H9 (cell line): ENCODE measurements at regions not wholly inside any gene's neighbourhood (a gene's known extent, or its start where the extent isn't known, plus 50 kb on each side); places are given as distances from the start of the nearest gene placed in this dataset.

Experiments
- DNase-seq: peaks from one replicate; pipeline ENCODE4 v3.0.0-alpha.2; 2017
- H2AFZ ChIP-seq: one replicate; pipeline ENCODE4 v1.6.1; 2013; ENCODE audit warnings: mild to moderate bottlenecking, low read length, control low read depth, moderate library complexity
- H2AK5ac ChIP-seq: 2 replicates; pipeline ENCODE4 v1.6.1; 2013; ENCODE audit warnings: low read length, control low read depth, mixed read lengths; ENCODE audit not compliant: insufficient read length
- H2BK120ac ChIP-seq: one replicate; pipeline ENCODE4 v1.6.1; 2013; ENCODE audit warnings: low read depth, mild to moderate bottlenecking, low read length, control low read depth, inconsistent platforms; ENCODE audit not compliant: poor library complexity, severe bottlenecking
- H2BK12ac ChIP-seq: 2 replicates; pipeline ENCODE4 v1.6.1; 2013; ENCODE audit warnings: low read length, control low read depth, mixed read lengths, low read depth; ENCODE audit not compliant: insufficient read length
- H2BK15ac ChIP-seq: 2 replicates; pipeline ENCODE4 v1.6.1; 2013; ENCODE audit warnings: low read depth, low read length, control low read depth
- H2BK20ac ChIP-seq: one replicate; pipeline ENCODE4 v1.6.1; 2013; ENCODE audit warnings: low read depth, mild to moderate bottlenecking, low read length, control low read depth, inconsistent platforms; ENCODE audit not compliant: poor library complexity, severe bottlenecking
- H2BK5ac ChIP-seq: 2 replicates; pipeline ENCODE4 v1.6.1; 2013; ENCODE audit warnings: low read length, control low read depth, mixed read lengths; ENCODE audit not compliant: insufficient read length
- H3K14ac ChIP-seq: 2 replicates; pipeline ENCODE4 v1.6.1; 2013; ENCODE audit warnings: low read length, control low read depth; ENCODE audit not compliant: insufficient read depth
- H3K18ac ChIP-seq: 2 replicates; pipeline ENCODE4 v1.6.1; 2013; ENCODE audit warnings: low read depth, mild to moderate bottlenecking, mixed read lengths, low read length, control low read depth; ENCODE audit not compliant: insufficient read length
- H3K23ac ChIP-seq: 2 replicates; pipeline ENCODE4 v1.6.1; 2013; ENCODE audit warnings: low read length, control low read depth, mixed read lengths, low read depth; ENCODE audit not compliant: insufficient read length
- H3K23me2 ChIP-seq: 2 replicates; pipeline ENCODE4 v1.6.1; 2013; ENCODE audit warnings: low read depth, mild to moderate bottlenecking, mixed read lengths, low read length, control low read depth; ENCODE audit not compliant: insufficient read length, poor library complexity, severe bottlenecking
- H3K27ac ChIP-seq: 2 replicates; pipeline ENCODE4 v1.5.1; 2013; ENCODE audit warnings: low read length, control low read depth, mixed read lengths, low read depth; ENCODE audit not compliant: insufficient read length
- H3K27me3 ChIP-seq: 2 replicates; pipeline ENCODE4 v1.6.1; 2013; ENCODE audit warnings: low read length, control low read depth, inconsistent platforms; ENCODE audit not compliant: insufficient read depth
- H3K4ac ChIP-seq: 2 replicates; pipeline ENCODE4 v1.6.1; 2013; ENCODE audit warnings: low read depth, mild to moderate bottlenecking, control low read depth, inconsistent platforms, low read length, moderate library complexity
- H3K4me1 ChIP-seq: 2 replicates; pipeline ENCODE4 v1.6.1; 2013; ENCODE audit warnings: low read length, control low read depth, inconsistent platforms; ENCODE audit not compliant: insufficient read depth
- H3K4me2 ChIP-seq: 2 replicates; pipeline ENCODE4 v1.6.1; 2013; ENCODE audit warnings: low read length, control low read depth, mixed read lengths; ENCODE audit not compliant: insufficient read length, insufficient read depth
- H3K56ac ChIP-seq: 2 replicates; pipeline ENCODE4 v1.6.1; 2013; ENCODE audit warnings: low read depth, mild to moderate bottlenecking, mixed read lengths, low read length, control low read depth; ENCODE audit not compliant: insufficient read length
- H3K79me1 ChIP-seq: 2 replicates; pipeline ENCODE4 v1.6.1; 2013; ENCODE audit warnings: low read depth, mild to moderate bottlenecking, moderate library complexity, low read length, control low read depth, inconsistent platforms; ENCODE audit not compliant: insufficient read depth, poor library complexity, severe bottlenecking
- H3K79me2 ChIP-seq: 2 replicates; pipeline ENCODE4 v1.6.1; 2013; ENCODE audit warnings: low read length, control low read depth, inconsistent platforms; ENCODE audit not compliant: insufficient read depth
- H3K9ac ChIP-seq: 2 replicates; pipeline ENCODE4 v1.6.1; 2013; ENCODE audit warnings: low read length, control low read depth, mixed read lengths; ENCODE audit not compliant: insufficient read length; ENCODE audit errors: extremely low read depth
- H3K9me3 ChIP-seq: one replicate; pipeline ENCODE4 v1.6.1; 2013; ENCODE audit warnings: low read depth, low read length, inconsistent platforms; ENCODE audit not compliant: control insufficient read depth
- H3T11ph ChIP-seq: one replicate; pipeline ENCODE4 v1.6.1; 2013; ENCODE audit warnings: mild to moderate bottlenecking, low read length, control low read depth, inconsistent platforms
- H4K20me1 ChIP-seq: one replicate; pipeline ENCODE4 v1.6.1; 2013; ENCODE audit not compliant: control insufficient read depth, insufficient read length, insufficient read depth
- H4K5ac ChIP-seq: 2 replicates; pipeline ENCODE4 v1.6.1; 2013; ENCODE audit warnings: low read depth, mild to moderate bottlenecking, mixed read lengths, low read length, control low read depth; ENCODE audit not compliant: insufficient read length
- H4K8ac ChIP-seq: replicated peaks from 2 replicates; pipeline ENCODE4 v1.6.1; 2013; ENCODE audit warnings: low read length, control low read depth, mixed read lengths, low read depth; ENCODE audit not compliant: insufficient read length
- H4K91ac ChIP-seq: 2 replicates; pipeline ENCODE4 v1.6.1; 2013; ENCODE audit warnings: low read depth, mild to moderate bottlenecking, moderate library complexity, mixed read lengths, low read length, control low read depth; ENCODE audit not compliant: insufficient read length
- H3K27ac Mint-ChIP-seq, 3 experiments: 2 replicates in 2 of 3; 3 replicates in 1 of 3; pipeline ENCODE4 v1.8.0; 2020 to 2021; ENCODE audit warnings: mixed read lengths in 3 of 3, mild to moderate bottlenecking in 1 of 3, moderate library complexity in 1 of 3
- H3K27me3 Mint-ChIP-seq: 2 replicates; pipeline ENCODE4 v1.8.0; 2021; ENCODE audit warnings: low read depth, mild to moderate bottlenecking, moderate library complexity, mixed read lengths
- H3K36me3 Mint-ChIP-seq, 3 experiments: 2 replicates in 2 of 3; 3 replicates in 1 of 3; pipeline ENCODE4 v1.8.0; 2020 to 2021; ENCODE audit warnings: low read depth in 3 of 3, mixed read lengths in 3 of 3; ENCODE audit not compliant: insufficient read depth in 1 of 3
- H3K4me1 Mint-ChIP-seq, 2 experiments: 2 replicates each; pipeline ENCODE4 v1.8.0; 2020; ENCODE audit warnings: mixed read lengths in 2 of 2
- H3K4me3 Mint-ChIP-seq, 2 experiments: 2 replicates in 1 of 2; 3 replicates in 1 of 2; pipeline ENCODE4 v1.8.0; 2020 to 2021; ENCODE audit warnings: mild to moderate bottlenecking in 2 of 2, mixed read lengths in 2 of 2, moderate library complexity in 1 of 2
- H3K9me3 Mint-ChIP-seq, 2 experiments: 2 replicates in 1 of 2; 3 replicates in 1 of 2; pipeline ENCODE4 v1.8.0; 2020; ENCODE audit warnings: mild to moderate bottlenecking in 2 of 2, mixed read lengths in 2 of 2, moderate library complexity in 1 of 2
- CTCF ChIP-seq: fragments of 200-600 bp; sonication (generic); conservative IDR thresholded peaks from 3 replicates; pipeline ENCODE4 v1.8.0; 2021; ENCODE audit warnings: antibody characterized with exemption, mild to moderate bottlenecking

GRCh38 chr7:46139079-46139478 is 218.0 kb upstream of the IGFBP3 start:
- no peak overlapping the region for H2AFZ ChIP-seq
- H3K79me1 ChIP-seq: no peaks in the 10 kb centered on the region

More at GRCh38 chr7:46139079-46139478, 218.0 kb upstream of the IGFBP3 start:
- H2BK15ac ChIP-seq: no peak overlapping the region
- H3K18ac ChIP-seq: no peak overlapping the region
- no peak overlapping the region for H3K9ac ChIP-seq
- Mint-ChIP-seq H3K27me3 (no peaks in the 10 kb centered on the region), H3K4me1 (peaks cover 5 to 7% of the 10 kb centered on the region in 2 experiments), H3K27ac (no peak overlapping the region), H3K9me3 (no peaks in the 10 kb centered on the region; a peak in 1 of 5 replicates), H3K36me3 (no peaks in the 10 kb centered on the region), H3K4me3 (no peak overlapping the region)
- no peak overlapping the region for H3T11ph ChIP-seq
- no peak overlapping the region for H3K14ac ChIP-seq
- no peak overlapping the region for H2BK20ac ChIP-seq
- H4K91ac ChIP-seq: no peak overlapping the region
- H3K23me2 ChIP-seq: no peaks in the 10 kb centered on the region
- H3K4me2 ChIP-seq: no peak overlapping the region
- H4K5ac ChIP-seq: no peak overlapping the region
- H2BK5ac ChIP-seq: no peak overlapping the region
- H4K20me1 ChIP-seq: no peaks in the 10 kb centered on the region
- no peak overlapping the region for H4K8ac ChIP-seq
- H2BK12ac ChIP-seq: no peak overlapping the region
- no peak overlapping the region for H3K56ac ChIP-seq
- no peak overlapping the region for H3K4ac ChIP-seq
- DNase-seq: no peak
- no peaks in the 10 kb centered on the region for H3K9me3 ChIP-seq
- no peak overlapping the region for H3K23ac ChIP-seq
- H3K79me2 ChIP-seq: no peaks in the 10 kb centered on the region
- H3K27ac ChIP-seq: no peak overlapping the region
- H3K27me3 ChIP-seq: no peaks in the 10 kb centered on the region
- H3K4me1 ChIP-seq: no peaks in the 10 kb centered on the region
- no peak overlapping the region for H2AK5ac ChIP-seq
- TF ChIP-seq CTCF: no peak
- H2BK120ac ChIP-seq: no peak overlapping the region
